GM21786 (cell line): ENCODE measurements at regions not wholly inside any gene's neighbourhood (a gene's known extent, or its start where the extent isn't known, plus 50 kb on each side); places are given as distances from the start of the nearest gene placed in this dataset.
"Not testable (repeated sequence)": the region's sequence is repeated elsewhere in the genome, so short reads cannot be mapped to it uniquely, and the experiment has no call there.

Experiments
- ATAC-seq: cut with Tn5 transposase; IDR thresholded peaks from one replicate; pipeline ENCODE4 v1.9.1; 2021; ENCODE audit not compliant: unreplicated experiment

- no peak for ATAC-seq
Measured at GRCh38 chr15:89024418-89024817, 63.8 kb upstream of the ABHD2 start.

GRCh38 chr15:89026167-89026566 is 62.1 kb upstream of the ABHD2 start:
- no peak for ATAC-seq

- ATAC-seq: no peak
Measured at GRCh38 chr15:89028036-89028435, 60.2 kb upstream of the ABHD2 start.

GRCh38 chr15:89030311-89030710 is 57.9 kb upstream of the ABHD2 start:
- ATAC-seq: no peak

GRCh38 chr15:89031637-89032285 is 56.5 kb upstream of the ABHD2 start:
- not testable (repeated sequence) for ATAC-seq

- no peak for ATAC-seq
Measured at GRCh38 chr15:89034305-89034704, 54.0 kb upstream of the ABHD2 start.

GRCh38 chr15:89035150-89035549 is 53.1 kb upstream of the ABHD2 start:
- ATAC-seq: no peak

- ATAC-seq: no peak
Measured at GRCh38 chr15:89035658-89036057, 52.6 kb upstream of the ABHD2 start.

- no peak for ATAC-seq
Measured at GRCh38 chr15:89038146-89038545, 50.1 kb upstream of the ABHD2 start.
